HepG2 (cell line): ENCODE measurements at regions not wholly inside any gene's neighbourhood (a gene's known extent, or its start where the extent isn't known, plus 50 kb on each side); places are given as distances from the start of the nearest gene placed in this dataset.
A peak's percentile ranks its signal among the peaks of the same experiment; 100 is the strongest.

Source experiments
- GATAD2A ChIP-seq: IDR thresholded peaks from 2 replicates; pipeline ENCODE4 v1.6.1; 2016
- HHEX ChIP-seq: IDR thresholded peaks from 2 replicates; pipeline ENCODE4 v1.6.1; 2016; ENCODE audit warnings: control low read depth
- HNRNPL ChIP-seq: fragments of 200-400 bp; formaldehyde crosslinking; IDR thresholded peaks from 2 replicates; pipeline ENCODE4 v1.6.1; 2017; ENCODE audit warnings: mild to moderate bottlenecking, low read depth, low read length
- KLF12 ChIP-seq: sonication (generic); formaldehyde crosslinking; IDR thresholded peaks from 2 replicates; pipeline ENCODE4 v1.4.0; 2020; ENCODE audit warnings: missing genetic modification reagents, borderline replicate concordance
- KLF13 ChIP-seq: sonication (generic); formaldehyde crosslinking; IDR thresholded peaks from 2 replicates; pipeline ENCODE4 v1.4.0; 2020; ENCODE audit warnings: mild to moderate bottlenecking, missing genetic modification reagents
- NCOR1 ChIP-seq: fragments of 200-600 bp; sonication (generic); IDR thresholded peaks from 2 replicates; pipeline ENCODE4 v1.7.0; 2017; ENCODE audit warnings: antibody characterized with exemption, low read length, borderline replicate concordance
- POGZ ChIP-seq: sonication (generic); formaldehyde crosslinking; IDR thresholded peaks from 2 replicates; pipeline ENCODE4 v1.4.0; 2020; ENCODE audit warnings: mild to moderate bottlenecking, missing genetic modification reagents
- SIX1 ChIP-seq: sonication (generic); formaldehyde crosslinking; IDR thresholded peaks from 2 replicates; pipeline ENCODE4 v1.4.0; 2020; ENCODE audit warnings: missing genetic modification reagents, borderline replicate concordance
- SMAD3 ChIP-seq: sonication (generic); formaldehyde crosslinking; IDR thresholded peaks from 2 replicates; pipeline ENCODE4 v1.4.0; 2020; ENCODE audit warnings: missing genetic modification reagents
- THYN1 ChIP-seq: sonication (generic); formaldehyde crosslinking; IDR thresholded peaks from 2 replicates; pipeline ENCODE4 v1.8.1; 2023; ENCODE audit warnings: low read depth, mild to moderate bottlenecking, moderate library complexity, missing genetic modification reagents, borderline replicate concordance
- ZFAT ChIP-seq: sonication (generic); formaldehyde crosslinking; conservative IDR thresholded peaks from 2 replicates; pipeline ENCODE4 v1.8.1; 2023; ENCODE audit warnings: missing genetic modification reagents, inconsistent platforms
- ZFP62 ChIP-seq: sonication (generic); formaldehyde crosslinking; IDR thresholded peaks from 2 replicates; pipeline ENCODE4 v1.4.0; 2020; ENCODE audit warnings: missing genetic modification reagents
- ZKSCAN1 ChIP-seq: fragments of 150-350 bp; IDR thresholded peaks from 2 replicates; pipeline ENCODE4 v1.6.1; 2014; ENCODE audit warnings: low read length
- ZNF205 ChIP-seq: IDR thresholded peaks from 2 replicates; pipeline ENCODE4 v1.6.1; 2018; ENCODE audit warnings: missing biosample characterization, missing genetic modification reagents
- ZNF430 ChIP-seq: sonication (generic); formaldehyde crosslinking; IDR thresholded peaks from 2 replicates; pipeline ENCODE4 v1.9.0; 2021; ENCODE audit warnings: mild to moderate bottlenecking, missing genetic modification reagents
- ZNF660 ChIP-seq: sonication (generic); formaldehyde crosslinking; IDR thresholded peaks from 2 replicates; pipeline ENCODE4 v1.5.1; 2020; ENCODE audit warnings: mild to moderate bottlenecking, low read depth, missing genetic modification reagents, borderline replicate concordance
- ZNF83 ChIP-seq: sonication (generic); formaldehyde crosslinking; IDR thresholded peaks from 2 replicates; pipeline ENCODE4 v1.4.0; 2020; ENCODE audit warnings: missing genetic modification reagents, mild to moderate bottlenecking, borderline replicate concordance
- TF ChIP-seq, protein P1 (sequence below): sonication (generic); formaldehyde crosslinking; IDR thresholded peaks from 2 replicates; pipeline ENCODE4 v1.8.1; 2022; ENCODE audit warnings: low read depth, mild to moderate bottlenecking, missing genetic modification reagents
- TF ChIP-seq, protein P2 (sequence below): sonication (generic); formaldehyde crosslinking; IDR thresholded peaks from 2 replicates; pipeline ENCODE4 v1.5.0; 2020; ENCODE audit warnings: missing genetic modification reagents
- TF ChIP-seq, protein P3 (sequence below): sonication (generic); formaldehyde crosslinking; conservative IDR thresholded peaks from 2 replicates; pipeline ENCODE4 v1.4.0; 2020; ENCODE audit warnings: missing genetic modification reagents
- TF ChIP-seq, protein P4 (sequence below): conservative IDR thresholded peaks from 2 replicates; pipeline ENCODE4 v1.6.1; 2018; ENCODE audit warnings: missing genetic modification reagents
- TF ChIP-seq, protein P5 (sequence below): IDR thresholded peaks from 2 replicates; pipeline ENCODE4 v1.6.1; 2016; ENCODE audit warnings: mild to moderate bottlenecking, missing biosample characterization, missing genetic modification reagents

- TF ChIP-seq ZNF660, result no peak
- TF ChIP-seq, protein P1, sequence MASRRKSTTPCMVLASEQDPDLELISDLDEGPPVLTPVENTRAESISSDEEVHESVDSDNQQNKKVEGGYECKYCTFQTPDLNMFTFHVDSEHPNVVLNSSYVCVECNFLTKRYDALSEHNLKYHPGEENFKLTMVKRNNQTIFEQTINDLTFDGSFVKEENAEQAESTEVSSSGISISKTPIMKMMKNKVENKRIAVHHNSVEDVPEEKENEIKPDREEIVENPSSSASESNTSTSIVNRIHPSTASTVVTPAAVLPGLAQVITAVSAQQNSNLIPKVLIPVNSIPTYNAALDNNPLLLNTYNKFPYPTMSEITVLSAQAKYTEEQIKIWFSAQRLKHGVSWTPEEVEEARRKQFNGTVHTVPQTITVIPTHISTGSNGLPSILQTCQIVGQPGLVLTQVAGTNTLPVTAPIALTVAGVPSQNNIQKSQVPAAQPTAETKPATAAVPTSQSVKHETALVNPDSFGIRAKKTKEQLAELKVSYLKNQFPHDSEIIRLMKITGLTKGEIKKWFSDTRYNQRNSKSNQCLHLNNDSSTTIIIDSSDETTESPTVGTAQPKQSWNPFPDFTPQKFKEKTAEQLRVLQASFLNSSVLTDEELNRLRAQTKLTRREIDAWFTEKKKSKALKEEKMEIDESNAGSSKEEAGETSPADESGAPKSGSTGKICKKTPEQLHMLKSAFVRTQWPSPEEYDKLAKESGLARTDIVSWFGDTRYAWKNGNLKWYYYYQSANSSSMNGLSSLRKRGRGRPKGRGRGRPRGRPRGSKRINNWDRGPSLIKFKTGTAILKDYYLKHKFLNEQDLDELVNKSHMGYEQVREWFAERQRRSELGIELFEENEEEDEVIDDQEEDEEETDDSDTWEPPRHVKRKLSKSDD, result no peak
- no peak for TF ChIP-seq HNRNPL
- TF ChIP-seq, protein P2, sequence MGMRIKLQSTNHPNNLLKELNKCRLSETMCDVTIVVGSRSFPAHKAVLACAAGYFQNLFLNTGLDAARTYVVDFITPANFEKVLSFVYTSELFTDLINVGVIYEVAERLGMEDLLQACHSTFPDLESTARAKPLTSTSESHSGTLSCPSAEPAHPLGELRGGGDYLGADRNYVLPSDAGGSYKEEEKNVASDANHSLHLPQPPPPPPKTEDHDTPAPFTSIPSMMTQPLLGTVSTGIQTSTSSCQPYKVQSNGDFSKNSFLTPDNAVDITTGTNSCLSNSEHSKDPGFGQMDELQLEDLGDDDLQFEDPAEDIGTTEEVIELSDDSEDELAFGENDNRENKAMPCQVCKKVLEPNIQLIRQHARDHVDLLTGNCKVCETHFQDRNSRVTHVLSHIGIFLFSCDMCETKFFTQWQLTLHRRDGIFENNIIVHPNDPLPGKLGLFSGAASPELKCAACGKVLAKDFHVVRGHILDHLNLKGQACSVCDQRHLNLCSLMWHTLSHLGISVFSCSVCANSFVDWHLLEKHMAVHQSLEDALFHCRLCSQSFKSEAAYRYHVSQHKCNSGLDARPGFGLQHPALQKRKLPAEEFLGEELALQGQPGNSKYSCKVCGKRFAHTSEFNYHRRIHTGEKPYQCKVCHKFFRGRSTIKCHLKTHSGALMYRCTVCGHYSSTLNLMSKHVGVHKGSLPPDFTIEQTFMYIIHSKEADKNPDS (CRISPR knock-in tag), result no peak
- TF ChIP-seq, protein P3, sequence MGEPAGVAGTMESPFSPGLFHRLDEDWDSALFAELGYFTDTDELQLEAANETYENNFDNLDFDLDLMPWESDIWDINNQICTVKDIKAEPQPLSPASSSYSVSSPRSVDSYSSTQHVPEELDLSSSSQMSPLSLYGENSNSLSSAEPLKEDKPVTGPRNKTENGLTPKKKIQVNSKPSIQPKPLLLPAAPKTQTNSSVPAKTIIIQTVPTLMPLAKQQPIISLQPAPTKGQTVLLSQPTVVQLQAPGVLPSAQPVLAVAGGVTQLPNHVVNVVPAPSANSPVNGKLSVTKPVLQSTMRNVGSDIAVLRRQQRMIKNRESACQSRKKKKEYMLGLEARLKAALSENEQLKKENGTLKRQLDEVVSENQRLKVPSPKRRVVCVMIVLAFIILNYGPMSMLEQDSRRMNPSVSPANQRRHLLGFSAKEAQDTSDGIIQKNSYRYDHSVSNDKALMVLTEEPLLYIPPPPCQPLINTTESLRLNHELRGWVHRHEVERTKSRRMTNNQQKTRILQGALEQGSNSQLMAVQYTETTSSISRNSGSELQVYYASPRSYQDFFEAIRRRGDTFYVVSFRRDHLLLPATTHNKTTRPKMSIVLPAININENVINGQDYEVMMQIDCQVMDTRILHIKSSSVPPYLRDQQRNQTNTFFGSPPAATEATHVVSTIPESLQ, result no peak
- TF ChIP-seq KLF12 (CRISPR knock-in tag), result no peak
- no peak for TF ChIP-seq ZNF83
- peak; percentile 98 for TF ChIP-seq SIX1 (CRISPR knock-in tag)
- TF ChIP-seq SMAD3 (CRISPR knock-in tag), result no peak
- TF ChIP-seq, protein P4, sequence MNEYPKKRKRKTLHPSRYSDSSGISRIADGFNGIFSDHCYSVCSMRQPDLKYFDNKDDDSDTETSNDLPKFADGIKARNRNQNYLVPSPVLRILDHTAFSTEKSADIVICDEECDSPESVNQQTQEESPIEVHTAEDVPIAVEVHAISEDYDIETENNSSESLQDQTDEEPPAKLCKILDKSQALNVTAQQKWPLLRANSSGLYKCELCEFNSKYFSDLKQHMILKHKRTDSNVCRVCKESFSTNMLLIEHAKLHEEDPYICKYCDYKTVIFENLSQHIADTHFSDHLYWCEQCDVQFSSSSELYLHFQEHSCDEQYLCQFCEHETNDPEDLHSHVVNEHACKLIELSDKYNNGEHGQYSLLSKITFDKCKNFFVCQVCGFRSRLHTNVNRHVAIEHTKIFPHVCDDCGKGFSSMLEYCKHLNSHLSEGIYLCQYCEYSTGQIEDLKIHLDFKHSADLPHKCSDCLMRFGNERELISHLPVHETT, result no peak
- no peak for TF ChIP-seq ZFAT (CRISPR knock-in tag)
- no peak for TF ChIP-seq ZFP62 (CRISPR knock-in tag)
- TF ChIP-seq ZNF430 (CRISPR knock-in tag), result no peak
- TF ChIP-seq ZNF205 (CRISPR knock-in tag), result no peak
- TF ChIP-seq HHEX (CRISPR knock-in tag), result no peak
- TF ChIP-seq ZKSCAN1, result no peak
- TF ChIP-seq NCOR1, result no peak
- 0 out of 2 replicates have a peak, but pooled peaks have one; percentile 32 for TF ChIP-seq GATAD2A (CRISPR knock-in tag)
- no peak for TF ChIP-seq THYN1
- no peak for TF ChIP-seq POGZ (CRISPR knock-in tag)
- TF ChIP-seq KLF13 (CRISPR knock-in tag), result no peak
- TF ChIP-seq, protein P5, sequence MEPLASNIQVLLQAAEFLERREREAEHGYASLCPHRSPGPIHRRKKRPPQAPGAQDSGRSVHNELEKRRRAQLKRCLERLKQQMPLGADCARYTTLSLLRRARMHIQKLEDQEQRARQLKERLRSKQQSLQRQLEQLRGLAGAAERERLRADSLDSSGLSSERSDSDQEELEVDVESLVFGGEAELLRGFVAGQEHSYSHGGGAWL, result no peak
Measured at GRCh38 chr10:33899578-33900531, 565.4 kb upstream of the NRP1 start (continued).
